ENCODE measurements at regions not wholly inside any gene's neighbourhood (a gene's known extent, or its start where the extent isn't known, plus 50 kb on each side); places are given as distances from the start of the nearest gene placed in this dataset.

GRCh38 chr4:181388061-181388460 is 855.1 kb upstream of the TENM3 start:
- H3K4me3 ChIP-seq, result no peak overlapping the region
- no peak overlapping the region for H3K27ac ChIP-seq
- H3K36me3 ChIP-seq (ENCODE audit: insufficient read depth, low read length), result no peaks in the 10 kb centered on the region
- no peaks in the 10 kb centered on the region for H3K9me3 ChIP-seq (ENCODE audit: low read depth, low read length)
- no peak overlapping the region for H3K9ac ChIP-seq (ENCODE audit: insufficient read length)
- TF ChIP-seq POLR2AphosphoS5 (IDR thresholded peaks at IDR 0.05; ENCODE audit: borderline replicate concordance, low read depth, low read length) (no peak), EZH2 (IDR thresholded peaks at IDR 0.05) (no peak), FOXP2 (optimal IDR thresholded peaks at IDR 0.05; ENCODE audit: control extremely low read depth, extremely low read length, insufficient read depth) (no peak)
- DNase-seq (ENCODE audit: low read depth, low spot score), result no peak

GRCh38 chr4:181416966-181417365 is 826.2 kb upstream of the TENM3 start:
- Histone ChIP-seq H3K9ac (ENCODE audit: insufficient read length) (no peak overlapping the region), H3K27ac (no peak overlapping the region), H3K4me3 (no peak overlapping the region), H3K36me3 (ENCODE audit: insufficient read depth, low read length) (no peaks in the 10 kb centered on the region), H3K9me3 (ENCODE audit: low read depth, low read length) (no peaks in the 10 kb centered on the region)
- TF ChIP-seq POLR2AphosphoS5 (IDR thresholded peaks at IDR 0.05; ENCODE audit: borderline replicate concordance, low read depth, low read length), result no peak
- TF ChIP-seq FOXP2 (optimal IDR thresholded peaks at IDR 0.05; ENCODE audit: control extremely low read depth, extremely low read length, insufficient read depth), result no peak
- TF ChIP-seq EZH2 (IDR thresholded peaks at IDR 0.05), result no peak
- DNase-seq (ENCODE audit: low read depth, low spot score), result no peak

GRCh38 chr4:181418496-181418895 is 824.7 kb upstream of the TENM3 start:
- H3K9ac ChIP-seq (ENCODE audit: insufficient read length), result no peak overlapping the region
- no peak overlapping the region for H3K4me3 ChIP-seq
- no peaks in the 10 kb centered on the region for H3K9me3 ChIP-seq (ENCODE audit: low read depth, low read length)
- H3K27ac ChIP-seq, result no peak overlapping the region
- H3K36me3 ChIP-seq (ENCODE audit: insufficient read depth, low read length), result no peaks in the 10 kb centered on the region
- no peak for TF ChIP-seq EZH2 (IDR thresholded peaks at IDR 0.05)
- no peak for TF ChIP-seq FOXP2 (optimal IDR thresholded peaks at IDR 0.05; ENCODE audit: control extremely low read depth, extremely low read length, insufficient read depth)
- no peak for TF ChIP-seq POLR2AphosphoS5 (IDR thresholded peaks at IDR 0.05; ENCODE audit: borderline replicate concordance, low read depth, low read length)
- no peak for DNase-seq (ENCODE audit: low read depth, low spot score)

- H3K9ac ChIP-seq (ENCODE audit: insufficient read length), result no peak overlapping the region
- DNase-seq (ENCODE audit: low read depth, low spot score), result no peak
- no peaks in the 10 kb centered on the region for H3K9me3 ChIP-seq (ENCODE audit: low read depth, low read length)
- H3K27ac ChIP-seq, result no peak overlapping the region
- no peaks in the 10 kb centered on the region for H3K36me3 ChIP-seq (ENCODE audit: insufficient read depth, low read length)
- no peak overlapping the region for H3K4me3 ChIP-seq
- TF ChIP-seq EZH2 (IDR thresholded peaks at IDR 0.05) (no peak), FOXP2 (optimal IDR thresholded peaks at IDR 0.05; ENCODE audit: control extremely low read depth, extremely low read length, insufficient read depth) (no peak), POLR2AphosphoS5 (IDR thresholded peaks at IDR 0.05; ENCODE audit: borderline replicate concordance, low read depth, low read length) (no peak)
Observed at GRCh38 chr4:181420950-181421349, 822.3 kb upstream of the TENM3 start.

- no peak for DNase-seq (ENCODE audit: low read depth, low spot score)
- H3K36me3 ChIP-seq (ENCODE audit: insufficient read depth, low read length), result no peaks in the 10 kb centered on the region
- H3K9ac ChIP-seq (ENCODE audit: insufficient read length), result no peak overlapping the region
- no peaks in the 10 kb centered on the region for H3K9me3 ChIP-seq (ENCODE audit: low read depth, low read length)
- H3K4me3 ChIP-seq, result no peak overlapping the region
- no peak overlapping the region for H3K27ac ChIP-seq
- TF ChIP-seq POLR2AphosphoS5 (IDR thresholded peaks at IDR 0.05; ENCODE audit: borderline replicate concordance, low read depth, low read length), result no peak
- TF ChIP-seq EZH2 (IDR thresholded peaks at IDR 0.05), result no peak
- no peak for TF ChIP-seq FOXP2 (optimal IDR thresholded peaks at IDR 0.05; ENCODE audit: control extremely low read depth, extremely low read length, insufficient read depth)
Observed at GRCh38 chr4:181424362-181425016, 818.7 kb upstream of the TENM3 start.

GRCh38 chr4:181427076-181427475 is 816.1 kb upstream of the TENM3 start:
- no peak for DNase-seq (ENCODE audit: low read depth, low spot score)
- TF ChIP-seq POLR2AphosphoS5 (IDR thresholded peaks at IDR 0.05; ENCODE audit: borderline replicate concordance, low read depth, low read length) (no peak), FOXP2 (optimal IDR thresholded peaks at IDR 0.05; ENCODE audit: control extremely low read depth, extremely low read length, insufficient read depth) (no peak)
- Histone ChIP-seq H3K27ac (no peak overlapping the region), H3K9ac (ENCODE audit: insufficient read length) (no peak overlapping the region), H3K9me3 (ENCODE audit: low read depth, low read length) (no peaks in the 10 kb centered on the region), H3K4me3 (no peak overlapping the region), H3K36me3 (ENCODE audit: insufficient read depth, low read length) (no peaks in the 10 kb centered on the region)

GRCh38 chr4:181431006-181431405 is 812.2 kb upstream of the TENM3 start:
- H3K27ac ChIP-seq, result no peak overlapping the region
- no peak overlapping the region for H3K9ac ChIP-seq (ENCODE audit: insufficient read length)
- no peak overlapping the region for H3K4me3 ChIP-seq
- H3K9me3 ChIP-seq (ENCODE audit: low read depth, low read length), result no peaks in the 10 kb centered on the region
- TF ChIP-seq FOXP2 (optimal IDR thresholded peaks at IDR 0.05; ENCODE audit: control extremely low read depth, extremely low read length, insufficient read depth) (no peak), EZH2 (IDR thresholded peaks at IDR 0.05) (no peak), POLR2AphosphoS5 (IDR thresholded peaks at IDR 0.05; ENCODE audit: borderline replicate concordance, low read depth, low read length) (no peak)
- no peak for DNase-seq (ENCODE audit: low read depth, low spot score)
- no peaks in the 10 kb centered on the region for H3K36me3 ChIP-seq (ENCODE audit: insufficient read depth, low read length)

- Histone ChIP-seq H3K36me3 (ENCODE audit: insufficient read depth, low read length) (no peaks in the 10 kb centered on the region), H3K9me3 (ENCODE audit: low read depth, low read length) (no peaks in the 10 kb centered on the region), H3K9ac (ENCODE audit: insufficient read length) (no peak overlapping the region), H3K27ac (no peak overlapping the region), H3K4me3 (no peak overlapping the region)
- no peak for DNase-seq (ENCODE audit: low read depth, low spot score)
- no peak for TF ChIP-seq FOXP2 (optimal IDR thresholded peaks at IDR 0.05; ENCODE audit: control extremely low read depth, extremely low read length, insufficient read depth)
- no peak for TF ChIP-seq EZH2 (IDR thresholded peaks at IDR 0.05)
- TF ChIP-seq POLR2AphosphoS5 (IDR thresholded peaks at IDR 0.05; ENCODE audit: borderline replicate concordance, low read depth, low read length), result no peak
Observed at GRCh38 chr4:181431661-181432060, 811.5 kb upstream of the TENM3 start.

- TF ChIP-seq POLR2AphosphoS5 (IDR thresholded peaks at IDR 0.05; ENCODE audit: borderline replicate concordance, low read depth, low read length), result no peak
- no peak for TF ChIP-seq EZH2 (IDR thresholded peaks at IDR 0.05)
- TF ChIP-seq FOXP2 (optimal IDR thresholded peaks at IDR 0.05; ENCODE audit: control extremely low read depth, extremely low read length, insufficient read depth), result no peak
- no peaks in the 10 kb centered on the region for H3K36me3 ChIP-seq (ENCODE audit: insufficient read depth, low read length)
- no peak for DNase-seq (ENCODE audit: low read depth, low spot score)
Observed at GRCh38 chr4:181432335-181432734, 810.9 kb upstream of the TENM3 start.

More at GRCh38 chr4:181432335-181432734, 810.9 kb upstream of the TENM3 start:
- Histone ChIP-seq H3K9ac (ENCODE audit: insufficient read length) (no peak overlapping the region), H3K27ac (no peak overlapping the region), H3K4me3 (no peak overlapping the region), H3K9me3 (ENCODE audit: low read depth, low read length) (no peaks in the 10 kb centered on the region)
